Osteoblast (primary cell): ENCODE measurements at regions not wholly inside any gene's neighbourhood (a gene's known extent, or its start where the extent isn't known, plus 50 kb on each side); places are given as distances from the start of the nearest gene placed in this dataset.

Experiments
- DNase-seq: peaks from one replicate; pipeline ENCODE4 v3.0.0; 2011; ENCODE audit warnings: low spot score, mixed read lengths; ENCODE audit not compliant: insufficient read length; ENCODE audit errors: missing footprints
- H2AFZ ChIP-seq: 2 replicates; pipeline ENCODE4 v1.6.0; 2011; ENCODE audit warnings: mild to moderate bottlenecking, low read length
- H3K27ac ChIP-seq: 2 replicates; pipeline ENCODE4 v1.5.1; 2011; ENCODE audit warnings: mild to moderate bottlenecking, low read depth, low read length, moderate library complexity
- H3K27me3 ChIP-seq: 2 replicates; pipeline ENCODE4 v1.6.0; 2012; ENCODE audit warnings: mild to moderate bottlenecking, control low read depth, inconsistent platforms, low read length, moderate library complexity; ENCODE audit not compliant: insufficient read depth
- H3K36me3 ChIP-seq: 2 replicates; pipeline ENCODE4 v1.5.1; 2011; ENCODE audit warnings: mild to moderate bottlenecking, low read length, control low read depth, moderate library complexity; ENCODE audit not compliant: insufficient read depth
- H3K4me1 ChIP-seq: 2 replicates; pipeline ENCODE4 v1.5.1; 2011; ENCODE audit warnings: mild to moderate bottlenecking, low read length, control low read depth, moderate library complexity; ENCODE audit not compliant: insufficient read depth
- H3K4me2 ChIP-seq: 2 replicates; pipeline ENCODE4 v1.6.0; 2011; ENCODE audit warnings: mild to moderate bottlenecking, low read length; ENCODE audit not compliant: insufficient read depth
- H3K4me3 ChIP-seq: fragments of 200-600 bp; sonication (generic); 3 replicates; pipeline ENCODE4 v1.5.1; 2012; ENCODE audit warnings: mild to moderate bottlenecking, low read length, inconsistent platforms; ENCODE audit not compliant: insufficient read depth
- H3K79me2 ChIP-seq: 2 replicates; pipeline ENCODE4 v1.6.0; 2012; ENCODE audit warnings: mild to moderate bottlenecking, low read length, control low read depth, inconsistent platforms; ENCODE audit not compliant: insufficient read depth
- H3K9me3 ChIP-seq: 2 replicates; pipeline ENCODE4 v1.5.1; 2011; ENCODE audit warnings: low read depth, low read length, control low read depth
- H4K20me1 ChIP-seq: 2 replicates; pipeline ENCODE4 v1.6.0; 2012; ENCODE audit warnings: mild to moderate bottlenecking, low read length, control low read depth; ENCODE audit not compliant: insufficient read depth
- TF ChIP-seq, protein P1 (sequence below): IDR thresholded peaks from 2 replicates; pipeline ENCODE4 v1.5.1; 2011; ENCODE audit warnings: mild to moderate bottlenecking, low read depth, low read length, moderate library complexity; ENCODE audit errors: extremely low read depth

DNA sequence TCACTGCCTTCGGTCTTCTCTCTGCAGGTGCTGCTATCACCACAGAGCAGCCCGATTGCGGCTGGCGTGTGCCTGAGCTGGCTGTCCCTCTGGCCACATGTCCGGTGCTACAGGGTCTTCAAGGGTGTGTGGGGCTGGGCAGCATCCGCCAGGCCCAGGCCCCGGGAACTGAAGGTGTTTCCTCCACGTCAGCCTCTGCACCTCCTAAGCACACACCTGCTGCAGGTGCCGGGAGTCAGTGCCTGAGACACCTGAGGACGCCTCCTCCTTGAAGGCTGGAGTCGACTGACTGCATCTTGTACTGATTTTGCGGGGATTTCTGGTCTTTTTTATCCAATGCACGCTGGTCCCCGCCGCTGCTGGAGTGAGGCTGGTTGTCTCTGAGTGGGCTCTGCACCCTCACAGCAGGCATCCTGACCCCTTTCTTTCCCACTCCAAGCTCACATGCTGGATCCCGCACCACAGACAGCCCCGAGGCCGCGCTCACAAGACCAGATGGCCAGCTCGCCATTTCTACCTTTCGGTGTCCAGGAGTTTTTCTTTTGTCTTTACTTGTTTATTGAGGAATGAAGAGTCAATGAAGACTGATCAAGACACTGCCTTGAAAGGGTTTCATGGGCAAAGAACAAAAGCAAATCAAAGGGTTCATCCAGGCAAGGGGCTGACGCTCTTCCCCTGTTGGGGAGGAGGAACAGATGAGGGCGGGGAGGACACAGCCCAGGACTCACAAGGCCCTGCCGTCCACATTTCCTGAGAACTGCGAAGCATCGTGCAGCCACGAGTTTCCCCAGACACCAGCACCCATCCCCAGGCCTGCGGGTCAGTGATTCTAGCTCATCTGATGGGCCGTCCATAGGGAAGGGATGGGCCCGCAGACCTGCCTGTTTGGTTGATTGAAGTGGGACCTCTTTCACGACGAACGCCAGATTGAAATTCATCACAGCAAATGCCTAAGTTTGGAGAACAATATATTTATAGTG, 203.8 kb upstream of the SOX1 start:
- Histone ChIP-seq H3K4me2 (no peak overlapping the region), H3K9me3 (no peaks in the 10 kb centered on the region), H3K79me2 (no peaks in the 10 kb centered on the region), H3K4me3 (no peak overlapping the region), H3K27me3 (no peaks in the 10 kb centered on the region), H3K27ac (no peak overlapping the region), H4K20me1 (no peaks in the 10 kb centered on the region), H3K4me1 (no peaks in the 10 kb centered on the region), H2AFZ (no peak overlapping the region), H3K36me3 (no peaks in the 10 kb centered on the region)
- TF ChIP-seq, protein P1, sequence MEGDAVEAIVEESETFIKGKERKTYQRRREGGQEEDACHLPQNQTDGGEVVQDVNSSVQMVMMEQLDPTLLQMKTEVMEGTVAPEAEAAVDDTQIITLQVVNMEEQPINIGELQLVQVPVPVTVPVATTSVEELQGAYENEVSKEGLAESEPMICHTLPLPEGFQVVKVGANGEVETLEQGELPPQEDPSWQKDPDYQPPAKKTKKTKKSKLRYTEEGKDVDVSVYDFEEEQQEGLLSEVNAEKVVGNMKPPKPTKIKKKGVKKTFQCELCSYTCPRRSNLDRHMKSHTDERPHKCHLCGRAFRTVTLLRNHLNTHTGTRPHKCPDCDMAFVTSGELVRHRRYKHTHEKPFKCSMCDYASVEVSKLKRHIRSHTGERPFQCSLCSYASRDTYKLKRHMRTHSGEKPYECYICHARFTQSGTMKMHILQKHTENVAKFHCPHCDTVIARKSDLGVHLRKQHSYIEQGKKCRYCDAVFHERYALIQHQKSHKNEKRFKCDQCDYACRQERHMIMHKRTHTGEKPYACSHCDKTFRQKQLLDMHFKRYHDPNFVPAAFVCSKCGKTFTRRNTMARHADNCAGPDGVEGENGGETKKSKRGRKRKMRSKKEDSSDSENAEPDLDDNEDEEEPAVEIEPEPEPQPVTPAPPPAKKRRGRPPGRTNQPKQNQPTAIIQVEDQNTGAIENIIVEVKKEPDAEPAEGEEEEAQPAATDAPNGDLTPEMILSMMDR = no peak
- no peak for DNase-seq

- H3K4me3 ChIP-seq = no peak overlapping the region
- no peaks in the 10 kb centered on the region for H3K9me3 ChIP-seq
- no peaks in the 10 kb centered on the region for H4K20me1 ChIP-seq
- no peak overlapping the region for H3K27ac ChIP-seq
- H3K79me2 ChIP-seq = no peaks in the 10 kb centered on the region
- DNase-seq = no peak
- H2AFZ ChIP-seq = no peak overlapping the region
- H3K36me3 ChIP-seq = no peaks in the 10 kb centered on the region
- TF ChIP-seq, protein P1 = no peak
- H3K4me2 ChIP-seq = no peak overlapping the region
- H3K27me3 ChIP-seq = no peaks in the 10 kb centered on the region
- no peaks in the 10 kb centered on the region for H3K4me1 ChIP-seq
These were observed 202.4 kb upstream of the SOX1 start for GRCh38 chr13:111864566-111864965.

GRCh38 chr13:111865046-111865445, 201.9 kb upstream of the SOX1 start:
- Histone ChIP-seq H3K4me2 (no peak overlapping the region), H3K27me3 (no peaks in the 10 kb centered on the region), H3K4me1 (no peaks in the 10 kb centered on the region), H3K36me3 (no peaks in the 10 kb centered on the region), H4K20me1 (no peaks in the 10 kb centered on the region), H2AFZ (no peak overlapping the region), H3K4me3 (no peak overlapping the region), H3K79me2 (no peaks in the 10 kb centered on the region), H3K9me3 (no peaks in the 10 kb centered on the region), H3K27ac (no peak overlapping the region)
- TF ChIP-seq, protein P1 = no peak
- DNase-seq = no peak

GRCh38 chr13:111865826-111866225, 201.1 kb upstream of the SOX1 start:
- Histone ChIP-seq H3K4me3 (no peak overlapping the region), H3K79me2 (no peaks in the 10 kb centered on the region), H3K36me3 (no peaks in the 10 kb centered on the region), H4K20me1 (no peaks in the 10 kb centered on the region), H2AFZ (no peak overlapping the region), H3K4me1 (no peaks in the 10 kb centered on the region), H3K4me2 (no peak overlapping the region), H3K27me3 (no peaks in the 10 kb centered on the region), H3K9me3 (no peaks in the 10 kb centered on the region), H3K27ac (no peak overlapping the region)
- DNase-seq = no peak
- TF ChIP-seq, protein P1 = no peak
